Islet of Langerhans (tissue), 1 donor: ENCODE measurements at regions not wholly inside any gene's neighbourhood (a gene's known extent, or its start where the extent isn't known, plus 50 kb on each side); places are given as distances from the start of the nearest gene placed in this dataset.
"Not testable (repeated sequence)": the region's sequence is repeated elsewhere in the genome, so short reads cannot be mapped to it uniquely, and the experiment has no call there.

ENCODE experiments used
- FAIRE-seq: peaks from one replicate; lab custom pipeline; 2011; peaks lifted over from hg19 to GRCh38; lab: Jason Lieb, UNC

DNA sequence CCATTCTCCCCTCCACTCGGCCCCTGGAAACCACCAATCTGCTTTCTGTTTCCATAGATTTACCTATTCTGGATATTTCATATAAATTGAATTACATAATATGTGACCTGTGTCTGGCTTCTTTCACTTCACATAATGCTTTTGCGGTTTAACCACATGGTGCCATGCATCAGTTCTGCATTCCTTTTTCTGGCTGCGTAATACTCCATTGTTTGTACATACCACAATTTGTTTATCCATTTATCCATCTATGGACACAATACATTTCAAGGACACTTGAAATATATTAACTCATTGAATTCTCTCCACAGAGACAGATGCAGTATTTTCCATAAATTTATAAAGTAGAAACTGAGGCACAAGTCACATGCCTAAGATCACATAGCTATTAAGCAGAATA lies 110.3 kb upstream of the ETV6 start:
- no peak for FAIRE-seq

DNA sequence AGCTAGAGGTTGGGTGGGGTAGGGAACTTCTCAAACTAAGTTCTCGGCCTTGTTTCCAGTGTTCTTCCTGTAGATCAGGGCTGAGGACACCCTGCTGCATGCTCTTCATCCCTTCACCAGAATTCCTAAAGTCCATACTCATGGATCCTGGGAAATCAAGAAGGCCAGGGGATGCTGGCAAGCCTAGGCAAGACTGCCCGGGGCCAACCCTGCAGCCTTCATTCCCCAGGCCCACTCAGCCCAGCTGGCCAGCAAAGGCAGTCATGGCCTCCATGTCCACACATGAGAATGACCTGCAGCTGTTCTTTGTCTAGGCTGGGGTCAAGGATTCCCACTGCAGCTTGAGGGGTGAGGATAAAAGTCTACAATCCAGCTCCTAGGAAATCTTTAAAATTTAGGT lies 109.3 kb upstream of the ETV6 start:
- FAIRE-seq = no peak

DNA sequence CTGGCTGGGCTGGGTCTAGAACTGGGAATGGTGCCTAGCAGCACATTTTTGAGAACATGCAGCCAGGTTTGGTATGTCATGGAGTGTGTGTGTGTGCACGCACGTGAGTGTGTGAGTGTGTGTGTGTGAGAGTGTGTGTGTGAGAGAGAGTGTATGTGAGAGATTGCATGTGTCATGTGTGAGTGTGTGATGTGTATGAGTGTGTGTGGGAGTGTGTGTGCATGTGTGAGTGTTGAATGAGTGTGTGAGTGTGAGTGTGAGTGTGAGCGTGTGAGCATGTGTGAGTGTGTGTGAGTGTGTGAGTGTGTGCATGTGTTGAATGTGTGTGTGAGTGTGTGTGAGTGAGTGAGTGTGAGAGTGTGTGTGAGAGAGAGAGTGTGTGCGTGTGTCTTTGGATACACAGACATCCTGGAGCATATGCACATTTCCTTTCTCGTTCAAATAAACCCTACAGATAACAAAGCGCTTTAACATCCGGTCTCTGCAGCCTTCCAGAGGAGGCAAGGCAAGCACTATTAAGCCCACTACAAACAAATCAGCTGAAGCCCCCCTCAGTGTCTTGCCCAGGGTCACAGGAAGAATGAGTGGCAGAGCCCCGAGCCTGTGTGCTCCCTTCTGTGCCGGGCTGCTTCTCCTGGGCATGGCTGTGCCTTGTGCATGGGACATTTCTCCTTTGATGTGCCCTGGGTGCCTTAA lies 108.7 kb upstream of the ETV6 start:
- no peak for FAIRE-seq

DNA sequence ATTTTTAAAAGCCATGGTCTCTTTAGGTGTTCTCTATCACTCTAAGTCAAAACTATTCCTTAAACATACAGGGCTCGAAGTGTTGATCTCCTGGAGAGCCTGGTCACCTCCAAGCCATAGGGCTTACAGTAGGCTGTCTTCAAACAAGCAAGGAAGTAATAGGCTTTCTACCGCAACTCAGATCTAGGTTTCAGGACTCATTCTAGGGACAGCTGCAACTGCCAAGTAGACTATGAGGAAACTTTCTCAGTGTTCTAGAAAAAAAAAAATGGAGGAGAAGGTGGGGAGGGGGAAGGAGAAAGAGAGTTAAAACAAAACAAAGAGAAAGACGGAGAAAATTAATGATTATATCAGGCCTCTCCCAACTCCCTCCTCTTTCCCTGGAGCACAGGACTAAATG lies 106.9 kb upstream of the ETV6 start:
- no peak for FAIRE-seq

DNA sequence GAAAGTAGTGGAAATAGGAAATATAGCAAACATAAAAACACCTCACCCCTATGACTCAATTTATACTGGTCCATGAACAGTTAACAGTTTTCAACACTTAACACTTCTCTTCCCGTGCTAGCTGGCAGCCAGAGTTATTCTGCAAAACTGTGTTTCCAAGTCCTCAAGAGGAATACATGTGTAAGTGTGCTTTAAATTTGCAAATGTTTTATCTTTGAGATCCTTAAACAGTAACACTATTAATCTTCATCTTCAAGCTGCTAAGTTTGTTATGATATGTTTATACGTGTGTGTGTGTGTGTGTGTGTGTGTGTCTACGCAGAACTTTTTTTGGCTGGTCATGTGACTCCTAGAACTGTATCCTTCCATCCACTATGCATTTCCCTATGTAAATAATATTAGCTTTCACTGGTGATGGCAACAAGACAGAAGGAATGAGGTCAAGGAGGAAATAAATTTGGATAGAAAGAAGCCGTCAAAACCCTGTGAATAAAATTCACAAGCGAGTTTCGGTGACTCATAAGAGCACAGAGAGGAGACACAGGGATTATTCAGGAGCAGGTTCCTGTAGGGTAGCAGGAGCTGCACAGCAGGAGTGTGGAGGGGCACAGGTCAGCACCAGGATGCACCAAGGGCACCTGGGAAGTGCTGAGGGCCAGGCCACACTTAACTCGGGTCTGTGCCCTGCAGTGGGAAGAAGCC lies 105.9 kb upstream of the ETV6 start:
- no peak for FAIRE-seq

DNA sequence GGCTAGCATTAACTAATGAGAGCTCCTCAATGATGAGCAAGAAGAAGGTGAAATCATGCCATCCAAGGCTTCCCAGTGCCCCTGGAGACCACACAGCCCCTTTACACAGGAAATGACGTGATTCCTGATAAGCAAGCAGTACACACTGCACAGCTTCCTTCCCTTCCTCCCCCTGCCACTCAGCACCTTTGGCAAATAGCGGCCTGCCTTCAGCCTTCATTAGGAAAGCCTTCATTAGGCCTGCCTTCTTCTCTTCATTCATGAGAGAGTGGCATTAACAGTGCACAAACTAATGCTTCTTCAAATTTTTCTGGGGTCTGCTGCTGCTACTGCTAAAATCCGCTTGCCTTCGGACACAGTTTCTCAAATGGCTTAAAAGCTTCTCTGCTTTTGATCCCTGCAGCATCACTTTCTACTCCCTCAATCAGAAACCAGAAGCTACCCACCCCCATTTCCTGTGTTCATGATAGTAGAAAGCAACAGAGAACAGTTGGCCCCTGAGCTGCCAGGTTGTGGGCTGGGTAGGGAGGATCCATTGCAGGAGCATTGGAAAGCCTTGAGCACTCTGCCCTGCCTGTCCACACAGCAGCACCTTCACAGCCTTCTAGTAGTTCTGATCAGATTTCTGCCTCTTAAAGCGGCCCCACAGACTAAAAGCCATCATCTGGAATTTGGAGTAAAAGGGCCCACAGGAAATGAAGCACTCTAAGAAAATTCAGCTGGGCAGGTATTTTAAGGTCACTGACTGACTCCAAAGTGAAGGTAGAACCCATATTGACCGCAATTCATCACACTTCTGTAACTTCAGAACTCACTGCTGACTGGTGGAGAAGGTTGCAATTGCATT lies 103.8 kb upstream of the ETV6 start:
- FAIRE-seq = no peak

DNA sequence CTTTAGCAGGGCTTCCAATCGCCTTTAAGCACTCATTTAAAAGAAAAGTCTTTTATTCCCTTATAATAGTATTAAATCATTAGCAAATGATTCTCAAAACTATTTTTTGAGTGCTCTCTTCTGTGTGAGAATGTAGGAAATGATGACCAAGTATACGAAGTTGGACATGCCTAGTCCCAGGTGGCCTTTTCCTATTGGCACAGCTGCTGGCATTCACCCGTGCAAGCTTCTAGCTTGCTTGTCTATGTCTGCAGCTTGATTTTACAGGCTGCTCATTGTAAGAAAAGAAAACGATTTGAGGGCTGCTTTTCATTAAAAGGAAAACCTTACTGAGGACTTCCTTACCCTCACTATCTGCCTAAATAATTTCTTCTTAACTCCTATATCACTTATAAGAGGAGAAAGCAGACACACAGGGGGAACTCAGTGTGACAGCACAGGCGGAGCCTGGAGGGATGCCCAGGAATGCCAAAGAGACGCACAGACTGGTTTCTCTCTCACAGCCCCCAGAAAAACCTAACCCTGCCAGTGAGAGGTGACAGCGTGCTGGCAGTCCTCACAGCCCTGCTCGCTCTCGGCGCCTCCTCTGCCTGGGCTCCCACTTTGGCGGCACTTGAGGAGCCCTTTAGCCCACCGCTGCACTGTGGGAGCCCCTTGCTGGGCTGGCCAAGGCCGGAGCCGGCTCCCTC lies 102.7 kb upstream of the ETV6 start:
- not testable (repeated sequence) for FAIRE-seq

DNA sequence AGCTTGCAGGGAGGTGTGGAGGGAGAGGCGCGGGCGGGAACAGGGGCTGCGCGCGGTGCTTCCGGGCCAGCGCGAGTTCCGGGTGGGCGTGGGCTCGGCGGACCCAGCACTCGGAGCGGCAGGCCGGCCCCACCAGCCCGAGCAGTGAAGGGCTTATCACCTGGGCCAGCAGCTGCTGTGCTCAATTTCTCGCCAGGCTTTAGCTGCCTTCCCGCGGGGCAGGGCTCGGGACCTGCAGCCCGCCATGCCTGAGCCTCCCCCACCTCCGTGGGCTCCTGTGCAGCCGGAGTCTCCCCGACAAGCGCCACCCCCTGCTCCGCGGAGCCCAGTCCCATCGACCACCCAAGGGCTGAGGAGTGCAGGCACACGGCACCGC lies 102.2 kb upstream of the ETV6 start:
- FAIRE-seq = not testable (repeated sequence)

DNA sequence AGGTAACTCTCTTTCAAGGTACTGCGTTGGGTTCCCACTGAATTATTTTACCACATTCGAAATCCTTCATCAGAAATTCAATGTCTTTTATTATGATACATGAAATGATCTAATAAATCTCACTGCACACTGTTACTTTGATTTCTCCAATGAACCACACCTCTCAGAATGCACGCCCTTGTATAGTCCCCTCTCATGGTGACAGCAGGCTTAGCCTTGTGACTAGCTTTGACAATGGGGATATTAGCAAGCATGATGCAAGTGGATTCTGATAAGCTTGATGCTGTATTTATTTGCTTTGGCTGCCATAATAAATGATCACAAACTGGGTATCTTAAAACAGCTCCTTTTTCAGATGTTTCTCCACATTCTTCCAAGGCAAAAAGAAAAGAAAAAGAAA lies 100.4 kb upstream of the ETV6 start:
- no peak for FAIRE-seq

DNA sequence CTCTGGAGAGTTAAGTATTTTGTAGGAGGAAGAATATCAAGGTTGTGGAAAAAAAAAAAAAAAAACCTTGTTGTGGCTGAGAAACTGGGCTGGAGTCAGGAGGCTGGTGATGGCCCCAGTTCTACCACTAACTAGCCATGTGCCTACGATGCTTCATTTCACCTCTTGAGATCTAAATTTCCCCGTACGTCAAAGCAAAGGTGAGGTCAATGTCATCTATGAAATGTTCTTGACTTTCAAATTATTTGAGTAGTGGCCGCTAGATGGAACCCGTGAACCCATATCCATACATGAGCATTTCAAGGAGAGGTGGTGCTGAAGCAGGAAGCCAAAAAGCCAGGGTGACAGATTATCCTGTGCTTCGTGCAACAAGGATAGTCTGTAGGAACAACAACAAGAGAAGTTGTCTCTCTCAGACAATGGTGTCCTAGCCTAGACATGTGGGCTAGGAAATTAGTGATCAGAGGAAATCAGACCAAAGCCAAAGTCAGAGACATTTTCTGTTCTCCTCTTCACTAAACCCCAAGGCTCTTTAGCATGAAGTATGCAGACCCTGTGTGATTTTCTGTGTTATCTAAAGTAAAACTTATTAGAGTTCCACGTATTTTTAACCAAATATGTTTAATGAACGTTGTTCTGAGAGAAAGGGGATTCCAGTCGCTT lies 95.5 kb upstream of the ETV6 start:
- peak; percentile 51 for FAIRE-seq

DNA sequence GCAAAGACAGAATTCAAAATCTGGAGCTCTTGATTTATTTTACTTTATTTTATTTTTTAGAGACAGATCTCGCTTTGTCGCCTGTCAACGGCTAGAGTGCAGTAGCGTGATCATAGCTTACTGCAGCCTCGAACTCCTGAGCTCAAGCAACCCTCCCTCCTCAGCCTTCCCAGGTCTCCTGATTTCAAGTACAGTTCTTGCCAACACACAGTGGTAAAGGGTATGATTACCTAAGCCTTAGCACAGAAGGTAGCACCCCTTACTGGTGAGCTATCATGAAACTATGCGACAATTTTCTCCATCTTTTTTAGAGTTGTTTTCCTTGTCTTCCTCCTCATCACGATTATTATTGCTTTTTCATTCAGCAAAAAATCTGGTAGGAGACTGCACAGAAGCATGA lies 94.3 kb upstream of the ETV6 start:
- no peak for FAIRE-seq

DNA sequence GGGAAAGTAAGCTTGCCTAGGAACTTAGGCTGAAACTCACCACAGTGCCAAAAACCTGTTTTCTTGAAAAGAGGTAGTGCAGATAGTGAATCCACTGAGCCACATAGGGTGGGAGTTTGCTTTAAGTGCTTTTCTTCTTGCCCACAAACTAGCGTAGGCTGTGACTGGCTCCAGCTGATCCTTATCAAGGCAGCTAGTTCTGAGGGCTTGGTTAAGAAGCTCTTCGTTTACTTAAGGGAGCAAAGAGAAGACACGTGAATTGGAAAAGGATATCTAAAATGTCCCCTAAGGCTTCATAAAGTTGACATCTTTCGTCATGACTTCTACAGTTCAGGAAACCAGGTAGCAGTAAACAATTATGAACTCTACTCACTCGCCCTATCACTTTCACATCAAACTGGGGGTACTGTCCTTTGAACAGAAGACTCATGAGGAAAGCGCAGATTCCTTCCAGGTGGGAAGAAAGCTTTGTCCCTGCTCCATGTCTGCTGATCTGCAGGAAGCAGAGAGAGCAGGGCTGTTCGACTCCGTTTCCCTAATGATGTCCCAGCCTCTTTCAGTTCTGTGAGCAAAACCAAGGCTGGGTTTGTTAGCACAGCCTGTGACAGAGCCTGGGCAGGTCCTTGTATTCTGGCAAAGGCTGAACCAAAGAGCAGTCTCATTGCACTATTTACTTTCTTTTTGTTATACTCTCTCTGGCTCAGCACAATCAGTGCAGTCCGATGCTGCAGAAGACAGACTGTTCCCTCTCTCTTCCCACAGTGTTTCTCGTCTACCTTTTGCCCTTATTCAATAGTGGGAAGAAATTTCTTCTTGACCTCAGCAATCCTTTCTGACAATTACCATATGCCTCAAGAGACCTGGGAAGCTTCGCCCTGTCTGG lies 93.5 kb upstream of the ETV6 start:
- FAIRE-seq = no peak

DNA sequence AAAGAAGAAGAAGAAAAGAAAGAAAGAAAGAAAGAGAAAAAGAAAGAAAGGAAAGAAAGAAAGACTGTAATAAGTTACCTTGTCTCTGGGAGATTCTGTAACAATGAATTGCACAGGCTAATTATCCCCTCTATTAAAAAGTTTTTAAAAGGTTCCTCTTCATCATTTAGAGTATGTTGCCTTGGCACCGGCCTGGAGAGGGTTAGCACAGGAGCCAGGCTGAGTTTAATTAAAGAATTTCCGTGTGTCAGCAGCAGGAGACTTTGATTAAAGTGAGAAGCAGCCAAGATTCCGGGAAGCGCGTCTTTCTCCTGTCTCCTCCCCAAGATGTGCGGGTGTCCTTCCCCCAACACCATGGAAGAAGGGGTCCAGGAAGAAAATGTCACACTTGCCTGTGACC lies 92.8 kb upstream of the ETV6 start:
- FAIRE-seq = no peak

DNA sequence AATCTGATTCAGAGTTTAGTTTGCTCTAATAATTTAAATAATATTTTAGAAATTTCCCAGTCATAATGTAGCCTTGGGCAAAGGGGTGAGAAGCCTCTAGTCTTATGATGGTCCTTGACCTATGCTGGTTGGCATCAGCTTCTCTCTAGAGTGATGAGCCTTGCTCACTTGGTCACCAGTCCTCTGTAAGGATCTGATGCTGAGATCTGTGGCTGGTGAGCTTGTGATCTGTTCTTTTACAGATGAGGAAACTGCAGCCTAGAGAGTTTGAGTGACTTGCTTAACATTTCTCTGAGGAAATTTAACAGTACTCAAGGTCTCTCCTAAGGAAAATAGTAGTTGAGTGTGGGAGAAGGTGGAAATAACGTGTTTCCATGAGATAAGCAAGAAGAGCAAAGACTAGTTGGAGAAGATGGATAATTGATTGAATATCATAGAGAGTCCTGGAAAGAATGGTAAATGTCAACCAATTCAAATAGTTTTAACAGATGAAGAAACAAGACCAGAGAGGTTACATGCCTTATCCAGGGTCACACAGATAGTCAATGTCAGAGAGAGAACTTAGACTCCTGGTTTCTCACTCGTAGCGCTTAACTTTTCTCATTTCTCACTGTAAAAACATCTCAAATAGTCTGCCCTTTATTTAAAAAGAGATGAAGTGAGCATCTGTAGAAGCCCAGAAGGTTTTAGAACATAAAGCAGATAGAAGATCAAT lies 89.7 kb upstream of the ETV6 start:
- no peak for FAIRE-seq

DNA sequence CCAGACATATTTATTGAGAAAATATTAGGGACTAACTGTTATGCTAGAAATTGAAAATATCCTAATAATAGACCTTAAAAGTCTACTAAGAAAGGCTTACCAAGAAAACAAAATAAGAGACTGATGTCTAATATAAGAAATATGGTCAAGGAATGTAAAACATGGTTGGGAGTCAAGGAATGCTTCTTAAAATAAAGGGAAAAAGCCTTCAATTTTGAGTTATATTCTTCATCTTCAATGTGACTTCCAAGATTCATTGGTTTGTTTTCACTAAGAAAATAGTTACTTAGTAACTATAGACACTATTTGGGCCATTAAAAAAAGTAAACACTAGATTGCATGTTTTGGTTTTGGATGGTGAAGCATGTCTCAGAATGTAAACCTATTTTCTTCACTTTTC lies 88.1 kb upstream of the ETV6 start:
- FAIRE-seq = no peak

DNA sequence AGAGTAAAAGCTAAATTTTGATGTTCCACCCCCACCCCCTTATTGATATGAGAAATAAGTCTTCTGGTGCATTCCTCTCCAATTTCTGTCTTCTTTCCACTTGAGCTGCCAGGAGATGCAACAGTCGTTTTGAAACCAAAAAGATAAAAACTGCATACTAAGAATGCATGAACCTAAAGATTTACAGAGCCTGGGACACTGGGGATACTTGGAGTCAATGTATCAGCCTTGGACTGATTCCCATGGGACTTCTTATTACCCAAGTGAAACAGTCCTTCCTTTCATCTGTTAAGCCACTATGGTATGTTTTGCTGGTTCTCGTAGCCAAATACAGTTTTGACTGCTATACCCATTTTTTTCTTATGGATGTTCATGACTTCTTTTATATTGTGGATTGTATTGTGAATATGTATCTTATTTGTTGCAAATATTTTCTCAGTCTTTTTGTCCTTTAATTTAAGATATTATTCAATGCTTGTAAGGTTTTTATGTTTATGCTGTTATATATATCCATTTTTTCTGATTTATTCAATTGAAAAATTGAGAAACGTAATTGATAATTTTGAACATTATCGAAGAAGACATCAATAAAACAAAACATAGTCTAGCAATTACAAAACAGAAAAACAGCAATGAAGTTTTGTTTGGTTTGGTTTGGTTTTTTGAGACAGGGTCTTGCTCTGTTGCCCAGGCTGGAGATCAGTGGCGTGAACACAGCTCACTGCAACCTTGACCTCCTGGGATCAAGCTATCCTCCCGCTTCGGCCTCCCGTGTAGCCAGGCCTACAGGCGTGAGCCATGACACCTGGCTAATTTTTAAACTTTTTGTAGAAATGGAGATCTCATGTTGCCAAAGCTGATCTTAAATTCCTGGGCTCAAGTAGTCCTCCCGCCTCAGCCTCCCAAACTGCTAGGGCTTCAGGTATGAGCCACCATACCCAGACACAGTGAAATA lies 85.4 kb upstream of the ETV6 start:
- FAIRE-seq = no peak

DNA sequence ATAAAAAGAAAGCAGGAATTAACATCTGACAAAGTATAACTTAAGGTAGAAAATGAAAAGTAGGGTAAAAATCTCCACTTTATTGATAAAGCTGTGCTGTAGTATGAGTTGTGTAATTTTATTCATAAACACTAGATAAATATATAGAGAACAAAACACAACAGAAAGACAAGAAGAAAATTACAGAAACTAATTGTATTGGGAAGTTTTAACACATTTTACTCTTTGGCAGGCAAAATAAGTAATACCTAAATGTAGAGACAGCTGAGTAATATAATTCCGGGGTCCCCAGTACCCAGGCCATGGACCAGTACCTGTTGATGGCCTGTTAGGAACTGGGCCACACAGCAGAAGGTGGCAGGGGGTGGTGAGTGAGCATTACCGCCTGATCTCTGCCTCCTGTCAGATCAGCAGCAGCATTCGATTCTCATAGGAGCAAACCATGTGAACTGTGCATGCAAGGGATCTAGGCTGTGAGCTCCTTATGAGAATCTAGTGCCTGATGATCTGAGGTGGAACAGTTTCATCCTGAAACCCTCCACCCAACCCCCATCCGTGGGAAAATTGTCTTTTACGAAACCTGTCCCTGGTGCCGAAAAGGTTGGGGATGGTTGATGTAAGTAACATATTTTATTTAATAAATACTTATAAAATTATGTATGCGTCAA lies 84.4 kb upstream of the ETV6 start:
- no peak for FAIRE-seq

DNA sequence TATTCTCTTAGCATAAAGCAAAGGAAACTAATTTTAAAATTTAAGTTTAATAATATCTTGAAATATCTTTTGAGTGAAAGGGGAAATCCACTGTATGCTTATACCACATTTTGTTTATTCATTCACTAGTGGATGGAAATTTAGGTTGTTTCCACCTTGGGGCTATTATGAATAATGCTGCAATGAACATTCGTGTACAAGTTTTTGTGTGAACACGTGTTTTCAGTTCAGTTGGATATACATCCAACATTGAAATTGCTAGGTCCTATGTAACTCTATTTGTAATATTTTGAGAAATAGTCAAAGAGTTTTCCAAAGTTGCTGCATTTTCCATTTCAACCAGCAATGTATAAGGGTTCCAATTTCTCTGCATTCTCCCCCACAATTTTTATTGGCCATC lies 83.7 kb upstream of the ETV6 start:
- FAIRE-seq = no peak
